ENCODE measurements at regions not wholly inside any gene's neighbourhood (a gene's known extent, or its start where the extent isn't known, plus 50 kb on each side); places are given as distances from the start of the nearest gene placed in this dataset.

GRCh38 chr11:90593099-90593498, 370.2 kb upstream of the CHORDC1 start:
- no peak for TF ChIP-seq EGR1 (IDR thresholded peaks at IDR 0.05)
- TF ChIP-seq FOXM1 (IDR thresholded peaks at IDR 0.05; ENCODE audit: borderline replicate concordance, low read depth): no peak
- TF ChIP-seq CEBPB (IDR thresholded peaks at IDR 0.05): no peak
- no peak for TF ChIP-seq USF1 (IDR thresholded peaks at IDR 0.05)
- no peak for TF ChIP-seq EP300 (IDR thresholded peaks at IDR 0.05; ENCODE audit: borderline replicate concordance)
- TF ChIP-seq REST (IDR thresholded peaks at IDR 0.05; ENCODE audit: low read depth): no peak

GRCh38 chr11:90590286-90590685, 367.4 kb upstream of the CHORDC1 start:
- TF ChIP-seq YY1 (IDR thresholded peaks at IDR 0.05; ENCODE audit: low read depth): no peak
- no peak for TF ChIP-seq CEBPB (IDR thresholded peaks at IDR 0.05)
- TF ChIP-seq CREB1 (IDR thresholded peaks at IDR 0.05; ENCODE audit: low read depth): no peak
- TF ChIP-seq TEAD4 (IDR thresholded peaks at IDR 0.05): no peak
- no peak for TF ChIP-seq NFIC (IDR thresholded peaks at IDR 0.05)
- TF ChIP-seq MAX (IDR thresholded peaks at IDR 0.05): no peak
- no peak for TF ChIP-seq TAF1 (IDR thresholded peaks at IDR 0.05; ENCODE audit: low read depth)
- TF ChIP-seq ZBTB7A (IDR thresholded peaks at IDR 0.05; ENCODE audit: low read depth): no peak
- no peak for TF ChIP-seq USF1 (IDR thresholded peaks at IDR 0.05)
- no peak for TF ChIP-seq FOXM1 (IDR thresholded peaks at IDR 0.05; ENCODE audit: borderline replicate concordance, low read depth)
- TF ChIP-seq TCF12 (IDR thresholded peaks at IDR 0.05; ENCODE audit: low read depth): no peak
- TF ChIP-seq RAD21 (IDR thresholded peaks at IDR 0.05; ENCODE audit: low read depth): no peak
- TF ChIP-seq EP300 (IDR thresholded peaks at IDR 0.05; ENCODE audit: borderline replicate concordance): no peak
- no peak for TF ChIP-seq EGR1 (IDR thresholded peaks at IDR 0.05)
- no peak for TF ChIP-seq REST (IDR thresholded peaks at IDR 0.05; ENCODE audit: low read depth)

GRCh38 chr11:90589735-90590134, 366.9 kb upstream of the CHORDC1 start:
- no peak for TF ChIP-seq USF1 (IDR thresholded peaks at IDR 0.05)
- TF ChIP-seq EGR1 (IDR thresholded peaks at IDR 0.05): no peak
- TF ChIP-seq CEBPB (IDR thresholded peaks at IDR 0.05): no peak
- TF ChIP-seq FOXM1 (IDR thresholded peaks at IDR 0.05; ENCODE audit: borderline replicate concordance, low read depth): no peak
- TF ChIP-seq TEAD4 (IDR thresholded peaks at IDR 0.05): no peak
- TF ChIP-seq RAD21 (IDR thresholded peaks at IDR 0.05; ENCODE audit: low read depth): no peak
- TF ChIP-seq MAX (IDR thresholded peaks at IDR 0.05): no peak
- no peak for TF ChIP-seq ZBTB7A (IDR thresholded peaks at IDR 0.05; ENCODE audit: low read depth)
- no peak for TF ChIP-seq NFIC (IDR thresholded peaks at IDR 0.05)
- TF ChIP-seq REST (IDR thresholded peaks at IDR 0.05; ENCODE audit: low read depth): no peak
- TF ChIP-seq TAF1 (IDR thresholded peaks at IDR 0.05; ENCODE audit: low read depth): no peak
- no peak for TF ChIP-seq EP300 (IDR thresholded peaks at IDR 0.05; ENCODE audit: borderline replicate concordance)
- TF ChIP-seq YY1 (IDR thresholded peaks at IDR 0.05; ENCODE audit: low read depth): no peak
- TF ChIP-seq TCF12 (IDR thresholded peaks at IDR 0.05; ENCODE audit: low read depth): no peak
- TF ChIP-seq CREB1 (IDR thresholded peaks at IDR 0.05; ENCODE audit: low read depth): no peak

GRCh38 chr11:90587896-90588295, 365.0 kb upstream of the CHORDC1 start:
- TF ChIP-seq MAX (IDR thresholded peaks at IDR 0.05) (no peak), TAF1 (IDR thresholded peaks at IDR 0.05; ENCODE audit: low read depth) (no peak), REST (IDR thresholded peaks at IDR 0.05; ENCODE audit: low read depth) (no peak), TEAD4 (IDR thresholded peaks at IDR 0.05) (no peak), CEBPB (IDR thresholded peaks at IDR 0.05) (no peak), EP300 (IDR thresholded peaks at IDR 0.05; ENCODE audit: borderline replicate concordance) (no peak), TCF12 (IDR thresholded peaks at IDR 0.05; ENCODE audit: low read depth) (no peak), YY1 (IDR thresholded peaks at IDR 0.05; ENCODE audit: low read depth) (no peak), RAD21 (IDR thresholded peaks at IDR 0.05; ENCODE audit: low read depth) (no peak), CREB1 (IDR thresholded peaks at IDR 0.05; ENCODE audit: low read depth) (no peak)

All from Ishikawa (cell line).